Bronchial epithelial cell (primary cell): ENCODE measurements at regions not wholly inside any gene's neighbourhood (a gene's known extent, or its start where the extent isn't known, plus 50 kb on each side); places are given as distances from the start of the nearest gene placed in this dataset.
"Not testable (repeated sequence)": the region's sequence is repeated elsewhere in the genome, so short reads cannot be mapped to it uniquely, and the experiment has no call there.

Experiments used
- DNase-seq: peaks from one replicate; pipeline ENCODE4 v3.0.0-alpha.2; 2010; ENCODE audit warnings: low read depth
- FAIRE-seq: peaks from 2 replicates; lab custom pipeline; 2011; peaks lifted over from hg19 to GRCh38; lab: Jason Lieb, UNC
- H3K27me3 ChIP-seq: 2 replicates; pipeline ENCODE4 v1.5.1; 2011; ENCODE audit warnings: low read length; ENCODE audit not compliant: control insufficient read depth, insufficient read depth
- H3K36me3 ChIP-seq: 2 replicates; pipeline ENCODE4 v1.5.1; 2011; ENCODE audit warnings: low read length; ENCODE audit not compliant: control insufficient read depth, insufficient read depth
- H3K4me3 ChIP-seq: 2 replicates; pipeline ENCODE4 v1.5.1; 2011; ENCODE audit warnings: mild to moderate bottlenecking, low read depth, low read length, control low read depth
- CTCF ChIP-seq: IDR thresholded peaks from 2 replicates; pipeline ENCODE4 v1.5.1; 2011; ENCODE audit warnings: mild to moderate bottlenecking, moderate library complexity, low read length, control low read depth, inconsistent platforms; ENCODE audit not compliant: insufficient read depth, severe bottlenecking

- no peak for TF ChIP-seq CTCF
- FAIRE-seq (no peak), DNase-seq (no peak)
- H3K36me3 ChIP-seq: no peaks in the 10 kb centered on the region
- H3K27me3 ChIP-seq: no peaks in the 10 kb centered on the region
- no peak overlapping the region for H3K4me3 ChIP-seq
These were observed 277.4 kb upstream of the CNR1 start for GRCh38 chr6:88443554-88443953.

GRCh38 chr6:88442737-88443136 is 276.6 kb upstream of the CNR1 start:
- no peak for TF ChIP-seq CTCF
- no peak for FAIRE-seq
- DNase-seq: no peak
- no peaks in the 10 kb centered on the region for H3K36me3 ChIP-seq
- no peak overlapping the region for H3K4me3 ChIP-seq
- no peaks in the 10 kb centered on the region for H3K27me3 ChIP-seq

GRCh38 chr6:88441346-88441745 is 275.2 kb upstream of the CNR1 start:
- H3K4me3 ChIP-seq: no peak overlapping the region
- DNase-seq (no peak), FAIRE-seq (no peak)
- H3K36me3 ChIP-seq: no peaks in the 10 kb centered on the region
- TF ChIP-seq CTCF: no peak
- H3K27me3 ChIP-seq: no peaks in the 10 kb centered on the region

- DNase-seq (no peak), FAIRE-seq (no peak)
- TF ChIP-seq CTCF: no peak
These were observed 261.9 kb upstream of the CNR1 start for GRCh38 chr6:88428068-88428467.

GRCh38 chr6:88426005-88426404 is 259.9 kb upstream of the CNR1 start:
- TF ChIP-seq CTCF: no peak
- H3K27me3 ChIP-seq: no peaks in the 10 kb centered on the region
- no peak overlapping the region for H3K4me3 ChIP-seq
- no peak for FAIRE-seq
- no peaks in the 10 kb centered on the region for H3K36me3 ChIP-seq
- DNase-seq: no peak

More at GRCh38 chr6:88428068-88428467, 261.9 kb upstream of the CNR1 start:
- H3K27me3 ChIP-seq: no peaks in the 10 kb centered on the region
- H3K4me3 ChIP-seq: no peak overlapping the region
- H3K36me3 ChIP-seq: no peaks in the 10 kb centered on the region

GRCh38 chr6:88422831-88423230 is 256.7 kb upstream of the CNR1 start:
- FAIRE-seq: no peak
- no peak for DNase-seq
- no peak for TF ChIP-seq CTCF

GRCh38 chr6:88420967-88421488 is 254.9 kb upstream of the CNR1 start:
- not testable (repeated sequence) for H3K27me3 ChIP-seq, DNase-seq, H3K36me3 ChIP-seq, FAIRE-seq, H3K4me3 ChIP-seq

More at GRCh38 chr6:88422831-88423230, 256.7 kb upstream of the CNR1 start:
- Histone ChIP-seq H3K36me3 (no peaks in the 10 kb centered on the region), H3K27me3 (no peaks in the 10 kb centered on the region), H3K4me3 (no peak overlapping the region)

GRCh38 chr6:88418921-88419810 is 253.0 kb upstream of the CNR1 start:
- FAIRE-seq, H3K36me3 ChIP-seq, H3K4me3 ChIP-seq, H3K27me3 ChIP-seq, DNase-seq: not testable (repeated sequence)
